DOHH2 (cell line): ENCODE measurements at regions not wholly inside any gene's neighbourhood (a gene's known extent, or its start where the extent isn't known, plus 50 kb on each side); places are given as distances from the start of the nearest gene placed in this dataset.

Source experiments
- H3F3A ChIP-seq: fragments of 200-600 bp; sonication (generic), shearing (Covaris generic); 2 replicates; pipeline ENCODE4 v1.6.0; 2016; ENCODE audit warnings: antibody characterized with exemption, mild to moderate bottlenecking; ENCODE audit not compliant: control insufficient read depth, insufficient read depth
- H3K27ac ChIP-seq: fragments of 200-600 bp; sonication (generic); 2 replicates; pipeline ENCODE4 v1.5.1; 2014; ENCODE audit warnings: low read depth, mild to moderate bottlenecking, low read length, moderate library complexity
- H3K27me3 ChIP-seq: fragments of 200-600 bp; sonication (generic); 2 replicates; pipeline ENCODE4 v1.6.1; 2014; ENCODE audit warnings: mild to moderate bottlenecking, low read length, mixed read lengths; ENCODE audit not compliant: control insufficient read depth
- H3K36me3 ChIP-seq: fragments of 200-600 bp; sonication (generic); 2 replicates; pipeline ENCODE4 v1.6.1; 2014; ENCODE audit warnings: mild to moderate bottlenecking, low read length, moderate library complexity, mixed read lengths; ENCODE audit not compliant: control insufficient read depth
- H3K4me1 ChIP-seq: fragments of 200-600 bp; sonication (generic); 2 replicates; pipeline ENCODE4 v1.6.1; 2014; ENCODE audit warnings: mild to moderate bottlenecking, low read length, mixed read lengths; ENCODE audit not compliant: control insufficient read depth
- H3K4me2 ChIP-seq: fragments of 200-600 bp; sonication (generic); 2 replicates; pipeline ENCODE4 v1.6.0; 2014; ENCODE audit warnings: mild to moderate bottlenecking, low read length, moderate library complexity
- H3K4me3 ChIP-seq: fragments of 200-600 bp; sonication (generic); 2 replicates; pipeline ENCODE4 v1.5.1; 2014; ENCODE audit warnings: mild to moderate bottlenecking, low read length, mixed read lengths
- H3K79me2 ChIP-seq: fragments of 200-600 bp; sonication (generic); 2 replicates; pipeline ENCODE4 v1.6.1; 2014; ENCODE audit warnings: mild to moderate bottlenecking, low read length, mixed read lengths; ENCODE audit not compliant: control insufficient read depth
- H3K9me2 ChIP-seq: fragments of 200-600 bp; sonication (generic); replicated peaks from 2 replicates; pipeline ENCODE4 v1.6.1; 2014; ENCODE audit warnings: mild to moderate bottlenecking, low read length, mixed read lengths; ENCODE audit not compliant: control insufficient read depth
- H3K9me3 ChIP-seq: fragments of 200-600 bp; sonication (generic); 2 replicates; pipeline ENCODE4 v1.6.1; 2014; ENCODE audit warnings: antibody characterized with exemption, low read length, mixed read lengths; ENCODE audit not compliant: control insufficient read depth, insufficient read depth
- H4K20me1 ChIP-seq: fragments of 200-600 bp; sonication (generic); 2 replicates; pipeline ENCODE4 v1.6.0; 2014; ENCODE audit warnings: low read depth, mild to moderate bottlenecking, antibody characterized with exemption, low read length, moderate library complexity; ENCODE audit not compliant: control insufficient read depth, insufficient read depth
- CTCF ChIP-seq: fragments of 200-600 bp; sonication (generic); IDR thresholded peaks from one replicate; pipeline ENCODE4 v1.5.1; 2014; ENCODE audit warnings: antibody characterized with exemption, mild to moderate bottlenecking, low read depth, low read length; ENCODE audit not compliant: poor library complexity, severe bottlenecking
- EZH2phosphoT487 ChIP-seq: fragments of 200-600 bp; sonication (generic); IDR thresholded peaks from 2 replicates; pipeline ENCODE4 v1.6.1; 2017; ENCODE audit warnings: borderline replicate concordance, mild to moderate bottlenecking, antibody characterized with exemption, low read length, moderate library complexity, mixed read lengths

- Histone ChIP-seq H3F3A (no peaks in the 10 kb centered on the region), H3K27me3 (no peaks in the 10 kb centered on the region), H3K9me2 (no peaks in the 10 kb centered on the region), H4K20me1 (no peaks in the 10 kb centered on the region), H3K4me1 (no peaks in the 10 kb centered on the region), H3K79me2 (no peaks in the 10 kb centered on the region), H3K27ac (no peak overlapping the region), H3K4me3 (no peak overlapping the region), H3K4me2 (no peak overlapping the region), H3K36me3 (no peaks in the 10 kb centered on the region), H3K9me3 (no peaks in the 10 kb centered on the region)
- TF ChIP-seq EZH2phosphoT487 (no peak), CTCF (no peak)
These were observed 444.7 kb upstream of the CNTN3 start for GRCh38 chr3:75059120-75059519.

- no peak for TF ChIP-seq CTCF
- no peak for TF ChIP-seq EZH2phosphoT487
- H3K36me3 ChIP-seq: no peaks in the 10 kb centered on the region
- H4K20me1 ChIP-seq: no peaks in the 10 kb centered on the region
- no peaks in the 10 kb centered on the region for H3K79me2 ChIP-seq
- H3K9me2 ChIP-seq: no peaks in the 10 kb centered on the region
- no peak overlapping the region for H3K4me3 ChIP-seq
- no peaks in the 10 kb centered on the region for H3K27me3 ChIP-seq
- no peak overlapping the region for H3K4me2 ChIP-seq
- H3K4me1 ChIP-seq: no peaks in the 10 kb centered on the region
- no peak overlapping the region for H3K27ac ChIP-seq
- H3F3A ChIP-seq: no peaks in the 10 kb centered on the region
- H3K9me3 ChIP-seq: no peaks in the 10 kb centered on the region
These were observed 447.3 kb upstream of the CNTN3 start for GRCh38 chr3:75061806-75062205.

- Histone ChIP-seq H4K20me1 (no peaks in the 10 kb centered on the region), H3K9me2 (no peaks in the 10 kb centered on the region), H3K4me2 (no peak overlapping the region), H3K4me1 (no peaks in the 10 kb centered on the region), H3K9me3 (no peaks in the 10 kb centered on the region), H3K27ac (no peak overlapping the region), H3K36me3 (no peaks in the 10 kb centered on the region), H3K4me3 (no peak overlapping the region), H3F3A (no peaks in the 10 kb centered on the region), H3K27me3 (no peaks in the 10 kb centered on the region), H3K79me2 (no peaks in the 10 kb centered on the region)
- no peak for TF ChIP-seq CTCF
- no peak for TF ChIP-seq EZH2phosphoT487
These were observed 460.7 kb upstream of the CNTN3 start for GRCh38 chr3:75075158-75075557.

DNA sequence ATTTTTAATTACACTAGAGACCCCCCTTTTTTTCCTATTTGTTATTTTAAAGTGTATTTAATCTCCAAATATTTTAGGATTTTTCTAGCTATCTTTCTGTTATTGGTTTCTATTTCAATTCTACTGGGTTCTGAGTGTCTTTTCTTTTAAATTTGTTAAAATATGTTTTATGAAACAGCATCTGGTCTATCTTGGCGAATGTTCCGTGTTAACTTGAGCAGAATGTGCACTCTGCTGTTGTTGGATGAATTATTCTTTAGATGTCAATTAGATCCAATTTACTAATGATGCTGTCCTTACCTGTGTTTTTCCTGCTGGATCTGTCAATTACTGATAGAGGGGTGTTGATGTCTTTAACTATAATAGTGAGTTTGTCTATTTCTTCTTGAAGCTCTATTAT lies 462.0 kb upstream of the CNTN3 start:
- Histone ChIP-seq H3K36me3 (no peaks in the 10 kb centered on the region), H3K27me3 (no peaks in the 10 kb centered on the region), H3K27ac (no peak overlapping the region), H3K9me2 (no peaks in the 10 kb centered on the region), H3K4me1 (no peaks in the 10 kb centered on the region), H3F3A (no peaks in the 10 kb centered on the region), H3K9me3 (no peaks in the 10 kb centered on the region), H3K79me2 (no peaks in the 10 kb centered on the region), H3K4me3 (no peak overlapping the region), H4K20me1 (no peaks in the 10 kb centered on the region), H3K4me2 (no peak overlapping the region)
- TF ChIP-seq EZH2phosphoT487 (no peak), CTCF (no peak)
